H9 (cell line): ENCODE measurements at regions not wholly inside any gene's neighbourhood (a gene's known extent, or its start where the extent isn't known, plus 50 kb on each side); places are given as distances from the start of the nearest gene placed in this dataset.

Experiments used
- DNase-seq: peaks from one replicate; pipeline ENCODE4 v3.0.0-alpha.2; 2017
- H2AFZ ChIP-seq: one replicate; pipeline ENCODE4 v1.6.1; 2013; ENCODE audit warnings: mild to moderate bottlenecking, low read length, control low read depth, moderate library complexity
- H2AK5ac ChIP-seq: 2 replicates; pipeline ENCODE4 v1.6.1; 2013; ENCODE audit warnings: low read length, control low read depth, mixed read lengths; ENCODE audit not compliant: insufficient read length
- H2BK120ac ChIP-seq: one replicate; pipeline ENCODE4 v1.6.1; 2013; ENCODE audit warnings: low read depth, mild to moderate bottlenecking, low read length, control low read depth, inconsistent platforms; ENCODE audit not compliant: poor library complexity, severe bottlenecking
- H2BK12ac ChIP-seq: 2 replicates; pipeline ENCODE4 v1.6.1; 2013; ENCODE audit warnings: low read length, control low read depth, mixed read lengths, low read depth; ENCODE audit not compliant: insufficient read length
- H2BK15ac ChIP-seq: 2 replicates; pipeline ENCODE4 v1.6.1; 2013; ENCODE audit warnings: low read depth, low read length, control low read depth
- H2BK20ac ChIP-seq: one replicate; pipeline ENCODE4 v1.6.1; 2013; ENCODE audit warnings: low read depth, mild to moderate bottlenecking, low read length, control low read depth, inconsistent platforms; ENCODE audit not compliant: poor library complexity, severe bottlenecking
- H2BK5ac ChIP-seq: 2 replicates; pipeline ENCODE4 v1.6.1; 2013; ENCODE audit warnings: low read length, control low read depth, mixed read lengths; ENCODE audit not compliant: insufficient read length
- H3K14ac ChIP-seq: 2 replicates; pipeline ENCODE4 v1.6.1; 2013; ENCODE audit warnings: low read length, control low read depth; ENCODE audit not compliant: insufficient read depth
- H3K18ac ChIP-seq: 2 replicates; pipeline ENCODE4 v1.6.1; 2013; ENCODE audit warnings: low read depth, mild to moderate bottlenecking, mixed read lengths, low read length, control low read depth; ENCODE audit not compliant: insufficient read length
- H3K23ac ChIP-seq: 2 replicates; pipeline ENCODE4 v1.6.1; 2013; ENCODE audit warnings: low read length, control low read depth, mixed read lengths, low read depth; ENCODE audit not compliant: insufficient read length
- H3K23me2 ChIP-seq: 2 replicates; pipeline ENCODE4 v1.6.1; 2013; ENCODE audit warnings: low read depth, mild to moderate bottlenecking, mixed read lengths, low read length, control low read depth; ENCODE audit not compliant: insufficient read length, poor library complexity, severe bottlenecking
- H3K27ac ChIP-seq: 2 replicates; pipeline ENCODE4 v1.5.1; 2013; ENCODE audit warnings: low read length, control low read depth, mixed read lengths, low read depth; ENCODE audit not compliant: insufficient read length
- H3K27me3 ChIP-seq: 2 replicates; pipeline ENCODE4 v1.6.1; 2013; ENCODE audit warnings: low read length, control low read depth, inconsistent platforms; ENCODE audit not compliant: insufficient read depth
- H3K4ac ChIP-seq: 2 replicates; pipeline ENCODE4 v1.6.1; 2013; ENCODE audit warnings: low read depth, mild to moderate bottlenecking, control low read depth, inconsistent platforms, low read length, moderate library complexity
- H3K4me1 ChIP-seq: 2 replicates; pipeline ENCODE4 v1.6.1; 2013; ENCODE audit warnings: low read length, control low read depth, inconsistent platforms; ENCODE audit not compliant: insufficient read depth
- H3K4me2 ChIP-seq: 2 replicates; pipeline ENCODE4 v1.6.1; 2013; ENCODE audit warnings: low read length, control low read depth, mixed read lengths; ENCODE audit not compliant: insufficient read length, insufficient read depth
- H3K56ac ChIP-seq: 2 replicates; pipeline ENCODE4 v1.6.1; 2013; ENCODE audit warnings: low read depth, mild to moderate bottlenecking, mixed read lengths, low read length, control low read depth; ENCODE audit not compliant: insufficient read length
- H3K79me1 ChIP-seq: 2 replicates; pipeline ENCODE4 v1.6.1; 2013; ENCODE audit warnings: low read depth, mild to moderate bottlenecking, moderate library complexity, low read length, control low read depth, inconsistent platforms; ENCODE audit not compliant: insufficient read depth, poor library complexity, severe bottlenecking
- H3K79me2 ChIP-seq: 2 replicates; pipeline ENCODE4 v1.6.1; 2013; ENCODE audit warnings: low read length, control low read depth, inconsistent platforms; ENCODE audit not compliant: insufficient read depth
- H3K9ac ChIP-seq: 2 replicates; pipeline ENCODE4 v1.6.1; 2013; ENCODE audit warnings: low read length, control low read depth, mixed read lengths; ENCODE audit not compliant: insufficient read length; ENCODE audit errors: extremely low read depth
- H3K9me3 ChIP-seq: one replicate; pipeline ENCODE4 v1.6.1; 2013; ENCODE audit warnings: low read depth, low read length, inconsistent platforms; ENCODE audit not compliant: control insufficient read depth
- H3T11ph ChIP-seq: one replicate; pipeline ENCODE4 v1.6.1; 2013; ENCODE audit warnings: mild to moderate bottlenecking, low read length, control low read depth, inconsistent platforms
- H4K20me1 ChIP-seq: one replicate; pipeline ENCODE4 v1.6.1; 2013; ENCODE audit not compliant: control insufficient read depth, insufficient read length, insufficient read depth
- H4K5ac ChIP-seq: 2 replicates; pipeline ENCODE4 v1.6.1; 2013; ENCODE audit warnings: low read depth, mild to moderate bottlenecking, mixed read lengths, low read length, control low read depth; ENCODE audit not compliant: insufficient read length
- H4K8ac ChIP-seq: replicated peaks from 2 replicates; pipeline ENCODE4 v1.6.1; 2013; ENCODE audit warnings: low read length, control low read depth, mixed read lengths, low read depth; ENCODE audit not compliant: insufficient read length
- H4K91ac ChIP-seq: 2 replicates; pipeline ENCODE4 v1.6.1; 2013; ENCODE audit warnings: low read depth, mild to moderate bottlenecking, moderate library complexity, mixed read lengths, low read length, control low read depth; ENCODE audit not compliant: insufficient read length
- H3K27ac Mint-ChIP-seq, 3 experiments: 2 replicates in 2 of 3; 3 replicates in 1 of 3; pipeline ENCODE4 v1.8.0; 2020 to 2021; ENCODE audit warnings: mixed read lengths in 3 of 3, mild to moderate bottlenecking in 1 of 3, moderate library complexity in 1 of 3
- H3K27me3 Mint-ChIP-seq: 2 replicates; pipeline ENCODE4 v1.8.0; 2021; ENCODE audit warnings: low read depth, mild to moderate bottlenecking, moderate library complexity, mixed read lengths
- H3K36me3 Mint-ChIP-seq, 3 experiments: 2 replicates in 2 of 3; 3 replicates in 1 of 3; pipeline ENCODE4 v1.8.0; 2020 to 2021; ENCODE audit warnings: low read depth in 3 of 3, mixed read lengths in 3 of 3; ENCODE audit not compliant: insufficient read depth in 1 of 3
- H3K4me1 Mint-ChIP-seq, 2 experiments: 2 replicates each; pipeline ENCODE4 v1.8.0; 2020; ENCODE audit warnings: mixed read lengths in 2 of 2
- H3K4me3 Mint-ChIP-seq, 2 experiments: 2 replicates in 1 of 2; 3 replicates in 1 of 2; pipeline ENCODE4 v1.8.0; 2020 to 2021; ENCODE audit warnings: mild to moderate bottlenecking in 2 of 2, mixed read lengths in 2 of 2, moderate library complexity in 1 of 2
- H3K9me3 Mint-ChIP-seq, 2 experiments: 2 replicates in 1 of 2; 3 replicates in 1 of 2; pipeline ENCODE4 v1.8.0; 2020; ENCODE audit warnings: mild to moderate bottlenecking in 2 of 2, mixed read lengths in 2 of 2, moderate library complexity in 1 of 2
- WGBS: extraction: QIAGEN DNeasy Blood & Tissue Kit; methylation state at CpG from one replicate; pipeline ENCODE4 v1.1.7; 2013; ENCODE audit warnings: missing lambda C conversion rate, low lambda C conversion rate, mixed read lengths; ENCODE audit not compliant: insufficient read length; ENCODE audit errors: extremely low coverage; 5-methylcytosine and 5-hydroxymethylcytosine counted together
- TF ChIP-seq, protein P1 (sequence below): fragments of 200-600 bp; sonication (generic); conservative IDR thresholded peaks from 3 replicates; pipeline ENCODE4 v1.8.0; 2021; ENCODE audit warnings: antibody characterized with exemption, mild to moderate bottlenecking

- H3K56ac ChIP-seq, result no peak overlapping the region
- H3K79me2 ChIP-seq, result no peaks in the 10 kb centered on the region
- H3K14ac ChIP-seq, result no peak overlapping the region
- H3K18ac ChIP-seq, result no peak overlapping the region
- no peak overlapping the region for H3K23ac ChIP-seq
- H3K4me1 ChIP-seq, result peaks cover 3% of the 10 kb centered on the region; the same call in 1 of the 2 replicates
- TF ChIP-seq, protein P1, sequence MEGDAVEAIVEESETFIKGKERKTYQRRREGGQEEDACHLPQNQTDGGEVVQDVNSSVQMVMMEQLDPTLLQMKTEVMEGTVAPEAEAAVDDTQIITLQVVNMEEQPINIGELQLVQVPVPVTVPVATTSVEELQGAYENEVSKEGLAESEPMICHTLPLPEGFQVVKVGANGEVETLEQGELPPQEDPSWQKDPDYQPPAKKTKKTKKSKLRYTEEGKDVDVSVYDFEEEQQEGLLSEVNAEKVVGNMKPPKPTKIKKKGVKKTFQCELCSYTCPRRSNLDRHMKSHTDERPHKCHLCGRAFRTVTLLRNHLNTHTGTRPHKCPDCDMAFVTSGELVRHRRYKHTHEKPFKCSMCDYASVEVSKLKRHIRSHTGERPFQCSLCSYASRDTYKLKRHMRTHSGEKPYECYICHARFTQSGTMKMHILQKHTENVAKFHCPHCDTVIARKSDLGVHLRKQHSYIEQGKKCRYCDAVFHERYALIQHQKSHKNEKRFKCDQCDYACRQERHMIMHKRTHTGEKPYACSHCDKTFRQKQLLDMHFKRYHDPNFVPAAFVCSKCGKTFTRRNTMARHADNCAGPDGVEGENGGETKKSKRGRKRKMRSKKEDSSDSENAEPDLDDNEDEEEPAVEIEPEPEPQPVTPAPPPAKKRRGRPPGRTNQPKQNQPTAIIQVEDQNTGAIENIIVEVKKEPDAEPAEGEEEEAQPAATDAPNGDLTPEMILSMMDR, result no peak
- H3K27ac Mint-ChIP-seq, result no peak overlapping the region; a peak in 1 of 7 replicates
- H3K27ac ChIP-seq, result no peak overlapping the region
- no peak overlapping the region for H2AK5ac ChIP-seq
- no peak overlapping the region for H2BK5ac ChIP-seq
- H4K20me1 ChIP-seq, result no peaks in the 10 kb centered on the region
- H2BK12ac ChIP-seq, result no peak overlapping the region
- H3T11ph ChIP-seq, result no peak overlapping the region
- no peak overlapping the region for H2BK120ac ChIP-seq
- H4K5ac ChIP-seq, result no peak overlapping the region
- no peak overlapping the region for H3K9ac ChIP-seq
- H3K4me3 Mint-ChIP-seq, result no peak overlapping the region
- H2BK15ac ChIP-seq, result no peak overlapping the region
- no peaks in the 10 kb centered on the region for H3K9me3 ChIP-seq
- no peak overlapping the region for H2BK20ac ChIP-seq
- no peak overlapping the region for H4K91ac ChIP-seq
- DNase-seq, result no peak
- no peaks in the 10 kb centered on the region for H3K9me3 Mint-ChIP-seq
- no peaks in the 10 kb centered on the region for H3K36me3 Mint-ChIP-seq
- H3K4me1 Mint-ChIP-seq, result peaks cover 21 to 29% of the 10 kb centered on the region in 2 experiments
- no peak overlapping the region for H3K4me2 ChIP-seq
- H3K79me1 ChIP-seq, result no peaks in the 10 kb centered on the region
- H4K8ac ChIP-seq, result no peak overlapping the region
- peaks cover 58% of the 10 kb centered on the region for H3K27me3 Mint-ChIP-seq
- no peaks in the 10 kb centered on the region for H3K27me3 ChIP-seq
- no peaks in the 10 kb centered on the region for H3K23me2 ChIP-seq
- H2AFZ ChIP-seq, result no peak overlapping the region
- WGBS, result no CpG with 5 or more reads among the region's 44 CpGs
- no peak overlapping the region for H3K4ac ChIP-seq
These were observed 85.8 kb downstream of the HIF1AN start for GRCh38 chr10:100621360-100622205.
